KMS-11 (cell line): ENCODE measurements at regions not wholly inside any gene's neighbourhood (a gene's known extent, or its start where the extent isn't known, plus 50 kb on each side); places are given as distances from the start of the nearest gene placed in this dataset.
A peak's percentile ranks its signal among the peaks of the same experiment; 100 is the strongest.

Source experiments
- H2AFZ ChIP-seq: fragments of 200-600 bp; sonication (generic); 2 replicates; pipeline ENCODE4 v1.6.1; 2016; ENCODE audit warnings: antibody characterized with exemption, mixed run types, low read depth
- H3K27ac ChIP-seq: fragments of 200-600 bp; sonication (generic); 2 replicates; pipeline ENCODE4 v1.6.1; 2016; ENCODE audit warnings: mild to moderate bottlenecking, mixed run types
- H3K27me3 ChIP-seq: fragments of 200-600 bp; sonication (generic); 2 replicates; pipeline ENCODE4 v1.6.1; 2017; ENCODE audit warnings: mild to moderate bottlenecking, low read depth, mixed run types, moderate library complexity; ENCODE audit not compliant: insufficient read depth
- H3K36me3 ChIP-seq: fragments of 200-600 bp; sonication (generic); 2 replicates; pipeline ENCODE4 v1.6.1; 2017; ENCODE audit warnings: mild to moderate bottlenecking, mixed run types; ENCODE audit not compliant: insufficient read depth
- H3K4me1 ChIP-seq: fragments of 200-600 bp; sonication (generic); 2 replicates; pipeline ENCODE4 v1.6.1; 2016; ENCODE audit warnings: mild to moderate bottlenecking, low read depth, mixed run types; ENCODE audit not compliant: poor library complexity, severe bottlenecking
- H3K4me2 ChIP-seq: fragments of 200-600 bp; sonication (generic); 2 replicates; pipeline ENCODE4 v1.7.0; 2016; ENCODE audit warnings: mild to moderate bottlenecking, mixed run types
- H3K4me3 ChIP-seq: fragments of 200-600 bp; sonication (generic); IDR thresholded peaks from 2 replicates; pipeline ENCODE4 v1.6.1; 2017; ENCODE audit warnings: low read depth, low read length, mixed read lengths; ENCODE audit not compliant: insufficient read depth
- H3K79me2 ChIP-seq: fragments of 200-600 bp; sonication (generic); 2 replicates; pipeline ENCODE4 v1.6.1; 2016; ENCODE audit warnings: low read depth, mixed run types; ENCODE audit not compliant: insufficient read depth
- H3K9ac ChIP-seq: fragments of 200-600 bp; sonication (generic); 2 replicates; pipeline ENCODE4 v1.6.1; 2016; ENCODE audit warnings: mild to moderate bottlenecking, mixed run types
- H4K20me1 ChIP-seq: fragments of 200-600 bp; sonication (generic); 2 replicates; pipeline ENCODE4 v1.6.1; 2016; ENCODE audit warnings: mild to moderate bottlenecking, mixed run types; ENCODE audit not compliant: insufficient read depth
- TF ChIP-seq, protein P1 (sequence below): fragments of 200-600 bp; sonication (generic); conservative IDR thresholded peaks from 2 replicates; pipeline ENCODE4 v1.6.1; 2017; ENCODE audit warnings: low read depth, mild to moderate bottlenecking, antibody characterized with exemption, low read length, moderate library complexity, mixed read lengths

DNA sequence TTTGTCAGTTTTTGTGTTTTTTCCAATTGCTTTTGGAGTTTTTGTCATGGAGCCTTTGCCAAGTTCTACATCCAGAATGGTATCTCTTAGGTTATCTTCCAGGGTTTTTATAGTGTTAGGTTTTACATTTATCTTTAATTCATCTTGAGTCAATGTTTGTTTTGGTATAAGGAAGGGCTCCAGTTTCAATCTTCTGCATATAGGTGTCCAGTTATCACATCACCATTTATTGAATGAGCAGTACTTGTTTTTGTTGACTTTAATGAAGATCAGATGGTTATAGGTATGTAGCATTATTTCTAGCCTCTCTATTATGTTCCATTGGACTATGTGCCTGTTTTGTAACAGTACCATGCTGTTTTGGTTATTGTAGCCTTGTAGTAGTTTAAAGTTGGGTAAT is 1233.1 kb downstream of the PLA2G4A start:
- Histone ChIP-seq H2AFZ (no peak overlapping the region), H3K4me2 (no peak overlapping the region), H3K79me2 (no peaks in the 10 kb centered on the region), H3K4me1 (no peaks in the 10 kb centered on the region), H3K36me3 (no peaks in the 10 kb centered on the region), H3K27me3 (no peaks in the 10 kb centered on the region), H3K4me3 (no peak overlapping the region), H3K9ac (no peak overlapping the region), H4K20me1 (no peaks in the 10 kb centered on the region), H3K27ac (no peak overlapping the region)
- TF ChIP-seq, protein P1, sequence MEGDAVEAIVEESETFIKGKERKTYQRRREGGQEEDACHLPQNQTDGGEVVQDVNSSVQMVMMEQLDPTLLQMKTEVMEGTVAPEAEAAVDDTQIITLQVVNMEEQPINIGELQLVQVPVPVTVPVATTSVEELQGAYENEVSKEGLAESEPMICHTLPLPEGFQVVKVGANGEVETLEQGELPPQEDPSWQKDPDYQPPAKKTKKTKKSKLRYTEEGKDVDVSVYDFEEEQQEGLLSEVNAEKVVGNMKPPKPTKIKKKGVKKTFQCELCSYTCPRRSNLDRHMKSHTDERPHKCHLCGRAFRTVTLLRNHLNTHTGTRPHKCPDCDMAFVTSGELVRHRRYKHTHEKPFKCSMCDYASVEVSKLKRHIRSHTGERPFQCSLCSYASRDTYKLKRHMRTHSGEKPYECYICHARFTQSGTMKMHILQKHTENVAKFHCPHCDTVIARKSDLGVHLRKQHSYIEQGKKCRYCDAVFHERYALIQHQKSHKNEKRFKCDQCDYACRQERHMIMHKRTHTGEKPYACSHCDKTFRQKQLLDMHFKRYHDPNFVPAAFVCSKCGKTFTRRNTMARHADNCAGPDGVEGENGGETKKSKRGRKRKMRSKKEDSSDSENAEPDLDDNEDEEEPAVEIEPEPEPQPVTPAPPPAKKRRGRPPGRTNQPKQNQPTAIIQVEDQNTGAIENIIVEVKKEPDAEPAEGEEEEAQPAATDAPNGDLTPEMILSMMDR, result no peak

DNA sequence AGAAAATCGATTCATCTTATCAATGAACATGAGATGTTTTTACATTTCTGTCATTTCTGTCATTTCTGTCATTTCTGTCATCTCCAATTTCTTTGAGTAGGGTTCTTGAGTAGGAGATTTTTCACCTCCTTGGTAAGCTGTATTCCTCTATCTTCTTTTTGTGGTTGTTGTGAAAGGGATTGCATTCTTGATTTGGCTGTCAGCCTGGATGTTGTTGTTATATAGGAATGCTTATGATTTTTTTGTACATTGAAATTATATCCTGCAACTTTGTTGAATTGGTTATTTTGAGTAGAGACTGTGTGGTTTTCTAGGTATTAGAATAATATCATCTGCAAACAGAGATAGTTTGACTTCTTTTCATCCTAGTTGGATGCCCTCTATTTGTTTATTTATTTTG is 1233.7 kb downstream of the PLA2G4A start:
- TF ChIP-seq, protein P1, result no peak
- Histone ChIP-seq H4K20me1 (no peaks in the 10 kb centered on the region), H3K36me3 (no peaks in the 10 kb centered on the region), H2AFZ (no peak overlapping the region), H3K4me3 (no peak overlapping the region), H3K4me2 (no peak overlapping the region), H3K79me2 (no peaks in the 10 kb centered on the region), H3K27me3 (no peaks in the 10 kb centered on the region), H3K27ac (no peak overlapping the region), H3K9ac (no peak overlapping the region), H3K4me1 (no peaks in the 10 kb centered on the region)

DNA sequence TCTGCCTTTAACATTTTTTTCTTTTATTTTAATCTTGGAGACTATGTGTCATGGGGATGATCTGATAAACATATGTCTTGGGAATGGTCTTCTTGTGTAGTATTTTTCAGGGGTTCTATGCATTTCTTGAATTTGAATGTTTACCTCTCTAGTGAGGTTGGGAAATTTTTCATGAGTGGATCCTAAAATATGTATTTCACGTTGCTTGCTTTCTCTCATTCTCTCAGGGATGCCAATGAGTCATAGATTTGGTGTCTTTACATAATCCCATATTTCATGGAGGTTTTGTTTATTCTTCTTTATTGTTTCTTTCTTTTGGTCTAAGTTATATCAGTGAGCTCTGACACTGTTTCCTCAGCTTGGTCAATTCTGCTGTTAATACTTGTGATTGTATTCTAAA is 1237.2 kb downstream of the PLA2G4A start:
- Histone ChIP-seq H3K27ac (no peak overlapping the region), H3K36me3 (no peaks in the 10 kb centered on the region), H3K27me3 (no peaks in the 10 kb centered on the region), H3K4me2 (no peak overlapping the region), H3K9ac (no peak overlapping the region), H4K20me1 (no peaks in the 10 kb centered on the region), H3K4me1 (no peaks in the 10 kb centered on the region), H3K79me2 (no peaks in the 10 kb centered on the region), H2AFZ (no peak overlapping the region), H3K4me3 (no peak overlapping the region)
- TF ChIP-seq, protein P1, result no peak

DNA sequence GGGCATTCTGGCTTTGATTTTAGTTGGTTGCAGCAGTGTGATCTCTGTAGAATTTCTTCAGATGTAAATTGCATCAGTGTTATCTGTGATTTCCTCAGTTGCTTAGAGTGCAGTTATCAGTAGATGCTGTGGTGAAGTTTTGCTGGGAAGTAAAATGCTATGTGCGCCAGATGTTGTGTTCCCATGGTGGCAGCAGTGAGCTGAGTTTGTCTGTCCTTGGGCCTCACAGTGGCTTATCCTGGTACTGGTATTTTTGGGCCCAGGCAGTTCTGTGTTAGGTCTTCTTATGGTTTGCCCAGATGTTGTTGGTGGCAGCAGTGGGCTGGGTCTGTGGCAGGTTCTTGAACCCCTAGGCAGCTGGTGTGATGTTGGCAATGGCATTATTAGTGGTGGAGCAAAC is 1242.1 kb downstream of the PLA2G4A start:
- Histone ChIP-seq H2AFZ (no peak overlapping the region), H3K27me3 (no peaks in the 10 kb centered on the region), H3K9ac (no peak overlapping the region), H3K4me3 (no peak overlapping the region), H3K4me1 (no peaks in the 10 kb centered on the region), H3K27ac (no peak overlapping the region), H4K20me1 (no peaks in the 10 kb centered on the region), H3K36me3 (no peaks in the 10 kb centered on the region), H3K4me2 (no peak overlapping the region), H3K79me2 (no peaks in the 10 kb centered on the region)
- TF ChIP-seq, protein P1, result 0 out of 2 replicates have a peak, but pooled peaks have one; percentile 12
